ENCODE measurements at regions not wholly inside any gene's neighbourhood (a gene's known extent, or its start where the extent isn't known, plus 50 kb on each side); places are given as distances from the start of the nearest gene placed in this dataset.

GRCh38 chr18:61172624-61173023, 160.6 kb upstream of the CDH20 start:
- DNase-seq (ENCODE audit: low read depth): no peak

- DNase-seq (ENCODE audit: low read depth): no peak
Measured at GRCh38 chr18:61173554-61173953, 159.7 kb upstream of the CDH20 start.

GRCh38 chr18:61183798-61184197, 149.4 kb upstream of the CDH20 start:
- no peak for DNase-seq (ENCODE audit: low read depth)

GRCh38 chr18:61187971-61188370, 145.3 kb upstream of the CDH20 start:
- DNase-seq (ENCODE audit: low read depth): no peak

GRCh38 chr18:61189376-61189775, 143.9 kb upstream of the CDH20 start:
- no peak for DNase-seq (ENCODE audit: low read depth)

- DNase-seq (ENCODE audit: low read depth): no peak
Measured at GRCh38 chr18:61194726-61195125, 138.5 kb upstream of the CDH20 start.

- DNase-seq (ENCODE audit: low read depth): no peak
Measured at GRCh38 chr18:61196750-61197149, 136.5 kb upstream of the CDH20 start.

GRCh38 chr18:61198486-61198885, 134.7 kb upstream of the CDH20 start:
- DNase-seq (ENCODE audit: low read depth): no peak

- DNase-seq (ENCODE audit: low read depth): peak; percentile 2
Measured at GRCh38 chr18:61199171-61199848, 133.9 kb upstream of the CDH20 start.

GRCh38 chr18:61201511-61201910, 131.7 kb upstream of the CDH20 start:
- DNase-seq (ENCODE audit: low read depth): no peak

GRCh38 chr18:61203151-61203550, 130.1 kb upstream of the CDH20 start:
- DNase-seq (ENCODE audit: low read depth): no peak

- DNase-seq (ENCODE audit: low read depth): no peak
Measured at GRCh38 chr18:61209801-61210200, 123.4 kb upstream of the CDH20 start.

- no peak for DNase-seq (ENCODE audit: low read depth)
Measured at GRCh38 chr18:61216051-61216450, 117.2 kb upstream of the CDH20 start.

- no peak for DNase-seq (ENCODE audit: low read depth)
Measured at GRCh38 chr18:61222206-61222605, 111.0 kb upstream of the CDH20 start.

- no peak for DNase-seq (ENCODE audit: low read depth)
Measured at GRCh38 chr18:61225336-61225735, 107.9 kb upstream of the CDH20 start.

- no peak for DNase-seq (ENCODE audit: low read depth)
Measured at GRCh38 chr18:61236356-61237057, 96.7 kb upstream of the CDH20 start.

GRCh38 chr18:61237529-61237928, 95.7 kb upstream of the CDH20 start:
- DNase-seq (ENCODE audit: low read depth): no peak

- no peak for DNase-seq (ENCODE audit: low read depth)
Measured at GRCh38 chr18:61239051-61239450, 94.2 kb upstream of the CDH20 start.

GRCh38 chr18:61241260-61241853, 91.9 kb upstream of the CDH20 start:
- no peak for DNase-seq (ENCODE audit: low read depth)

GRCh38 chr18:61244632-61245031, 88.6 kb upstream of the CDH20 start:
- no peak for DNase-seq (ENCODE audit: low read depth)

GRCh38 chr18:61245276-61245675, 88.0 kb upstream of the CDH20 start:
- no peak for DNase-seq (ENCODE audit: low read depth)

GRCh38 chr18:61248589-61248988, 84.6 kb upstream of the CDH20 start:
- DNase-seq (ENCODE audit: low read depth): no peak

GRCh38 chr18:61256291-61256690, 76.9 kb upstream of the CDH20 start:
- no peak for DNase-seq (ENCODE audit: low read depth)

- DNase-seq (ENCODE audit: low read depth): no peak
Measured at GRCh38 chr18:61261870-61262269, 71.4 kb upstream of the CDH20 start.

All from stromal cell of bone marrow (primary cell).